ENCODE measurements at regions not wholly inside any gene's neighbourhood (a gene's known extent, or its start where the extent isn't known, plus 50 kb on each side); places are given as distances from the start of the nearest gene placed in this dataset.

DNA sequence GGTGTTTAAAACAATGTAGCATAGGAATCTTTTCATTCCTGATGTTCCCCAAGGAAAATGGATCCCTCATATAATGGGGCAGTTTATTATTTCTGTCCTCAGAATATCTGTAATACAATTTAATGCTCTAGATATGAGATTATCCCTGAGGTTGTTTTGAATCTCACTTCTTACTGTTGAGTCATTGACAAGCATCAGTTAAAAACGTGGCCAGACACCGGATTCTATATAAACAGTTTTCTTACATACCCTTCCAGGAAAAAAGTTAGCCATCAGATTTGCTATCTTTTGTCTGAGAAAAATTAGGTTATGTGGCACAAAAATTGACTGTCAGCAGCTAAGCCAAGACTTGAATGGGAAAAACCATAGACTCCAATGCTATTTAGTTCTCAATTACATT lies 539.8 kb upstream of the CELF2 start:
- TF ChIP-seq, protein P1, sequence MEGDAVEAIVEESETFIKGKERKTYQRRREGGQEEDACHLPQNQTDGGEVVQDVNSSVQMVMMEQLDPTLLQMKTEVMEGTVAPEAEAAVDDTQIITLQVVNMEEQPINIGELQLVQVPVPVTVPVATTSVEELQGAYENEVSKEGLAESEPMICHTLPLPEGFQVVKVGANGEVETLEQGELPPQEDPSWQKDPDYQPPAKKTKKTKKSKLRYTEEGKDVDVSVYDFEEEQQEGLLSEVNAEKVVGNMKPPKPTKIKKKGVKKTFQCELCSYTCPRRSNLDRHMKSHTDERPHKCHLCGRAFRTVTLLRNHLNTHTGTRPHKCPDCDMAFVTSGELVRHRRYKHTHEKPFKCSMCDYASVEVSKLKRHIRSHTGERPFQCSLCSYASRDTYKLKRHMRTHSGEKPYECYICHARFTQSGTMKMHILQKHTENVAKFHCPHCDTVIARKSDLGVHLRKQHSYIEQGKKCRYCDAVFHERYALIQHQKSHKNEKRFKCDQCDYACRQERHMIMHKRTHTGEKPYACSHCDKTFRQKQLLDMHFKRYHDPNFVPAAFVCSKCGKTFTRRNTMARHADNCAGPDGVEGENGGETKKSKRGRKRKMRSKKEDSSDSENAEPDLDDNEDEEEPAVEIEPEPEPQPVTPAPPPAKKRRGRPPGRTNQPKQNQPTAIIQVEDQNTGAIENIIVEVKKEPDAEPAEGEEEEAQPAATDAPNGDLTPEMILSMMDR (IDR thresholded peaks at IDR 0.05; ENCODE audit: borderline replicate concordance, control extremely low read depth, extremely low read depth, insufficient read depth, missing control alignments) = no peak
- in situ Hi-C loops (cut with MboI; ENCODE audit: low sequenced_read_pairs, unreplicated experiment) = no loop called here
- DNase-seq (ENCODE audit: low spot score) = no peak

DNA sequence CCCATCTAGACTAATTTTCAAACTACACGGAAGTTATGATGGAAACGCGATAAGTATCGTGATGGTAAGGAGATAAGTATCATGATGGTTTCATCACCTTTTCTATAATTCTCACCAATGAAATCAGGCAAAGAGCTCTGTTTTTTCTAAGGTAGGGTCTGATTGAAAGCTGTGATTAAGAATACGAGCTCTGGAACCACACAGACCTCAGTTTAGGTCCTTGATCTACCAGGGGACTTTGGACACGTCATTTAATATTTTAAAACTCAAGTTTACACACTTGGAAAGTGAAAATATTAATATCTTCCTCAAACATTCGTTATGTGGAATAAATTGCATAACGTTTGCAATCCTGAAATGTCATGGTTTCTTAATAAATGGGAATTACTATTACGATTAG lies 538.2 kb upstream of the CELF2 start:
- no peak for DNase-seq (ENCODE audit: low spot score)
- TF ChIP-seq, protein P1 (IDR thresholded peaks at IDR 0.05; ENCODE audit: borderline replicate concordance, control extremely low read depth, extremely low read depth, insufficient read depth, missing control alignments) = no peak

DNA sequence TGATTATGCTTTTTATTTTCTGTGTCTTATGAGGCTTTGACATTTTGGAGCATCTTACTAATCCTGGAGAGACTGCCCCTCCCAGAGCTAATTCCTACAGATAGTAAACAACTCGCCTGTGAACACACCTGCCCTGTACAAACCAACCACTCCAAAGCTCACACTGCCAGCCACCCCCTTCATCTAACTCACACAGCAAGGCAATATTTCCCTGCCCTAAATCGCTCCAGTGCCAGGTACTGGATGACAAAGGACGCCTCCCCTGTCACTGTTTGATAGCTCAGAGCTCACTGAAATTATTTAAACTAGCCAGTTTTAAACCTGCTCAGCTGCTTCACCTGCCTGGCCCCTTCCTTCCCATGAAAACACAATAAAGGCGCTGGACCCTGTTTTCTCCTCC lies 535.1 kb upstream of the CELF2 start:
- TF ChIP-seq, protein P1 (IDR thresholded peaks at IDR 0.05; ENCODE audit: borderline replicate concordance, control extremely low read depth, extremely low read depth, insufficient read depth, missing control alignments) = no peak
- in situ Hi-C loops (cut with MboI; ENCODE audit: low sequenced_read_pairs, unreplicated experiment) = no loop called here
- DNase-seq (ENCODE audit: low spot score) = no peak

More for the DNA sequence above, 538.2 kb upstream of the CELF2 start:
- in situ Hi-C loops (cut with MboI; ENCODE audit: low sequenced_read_pairs, unreplicated experiment) = no loop called here

DNA sequence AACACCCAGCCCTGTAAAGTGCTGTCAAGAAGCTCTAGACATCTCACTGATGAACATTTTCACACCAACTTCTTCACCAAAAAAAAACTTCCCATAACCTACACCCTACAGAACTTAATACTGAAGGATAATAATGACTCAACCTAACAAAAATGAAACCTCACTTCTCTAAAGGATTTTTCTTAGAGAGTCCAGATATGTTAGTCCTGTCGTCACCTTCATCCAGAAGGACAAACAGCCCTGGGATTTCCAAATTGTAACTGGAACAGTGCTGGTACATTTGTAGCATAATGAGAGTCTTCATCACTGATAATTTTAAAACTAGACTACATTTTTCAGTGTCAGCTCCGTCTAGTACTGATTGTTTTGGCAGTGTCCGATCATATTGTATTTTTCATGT lies 528.6 kb upstream of the CELF2 start:
- in situ Hi-C loops (cut with MboI; ENCODE audit: low sequenced_read_pairs, unreplicated experiment) = no loop called here
- TF ChIP-seq, protein P1 (IDR thresholded peaks at IDR 0.05; ENCODE audit: borderline replicate concordance, control extremely low read depth, extremely low read depth, insufficient read depth, missing control alignments) = no peak
- no peak for DNase-seq (ENCODE audit: low spot score)

DNA sequence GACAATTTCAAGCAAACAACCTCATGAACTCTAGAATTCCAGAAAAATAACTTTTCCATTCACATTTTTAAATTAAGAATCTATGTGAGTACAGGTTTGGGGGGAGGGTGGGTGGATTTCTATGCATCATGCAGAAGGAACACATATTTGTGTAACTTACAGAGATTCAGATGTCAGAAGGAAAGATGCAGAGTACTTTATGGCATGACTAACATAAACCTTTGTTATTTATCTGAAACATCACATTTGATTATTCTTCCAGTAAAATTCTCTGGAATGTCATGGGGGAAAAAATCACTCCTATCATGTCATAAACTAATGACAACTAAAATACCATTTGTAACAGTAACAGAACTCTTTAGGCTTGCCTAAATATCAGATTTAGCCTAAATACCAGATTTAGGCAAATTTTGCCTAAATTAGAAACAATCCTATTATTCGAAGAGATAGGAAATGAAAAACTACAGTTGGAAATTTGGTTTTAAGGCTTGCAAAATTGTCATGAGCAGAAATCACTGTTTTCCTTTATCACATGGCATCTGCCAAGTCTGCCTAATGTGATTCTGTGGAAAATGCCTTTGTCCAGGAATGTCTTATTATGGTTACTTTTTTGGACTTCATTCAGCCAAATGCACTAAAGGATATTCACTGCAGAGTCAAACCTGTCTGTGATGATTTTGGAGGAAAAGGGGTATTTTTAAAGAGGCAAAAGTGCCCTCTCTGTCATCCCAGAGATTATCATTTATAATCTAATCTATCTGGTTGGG lies 527.7 kb upstream of the CELF2 start:
- no peak for DNase-seq (ENCODE audit: low spot score)
- TF ChIP-seq, protein P1 (IDR thresholded peaks at IDR 0.05; ENCODE audit: borderline replicate concordance, control extremely low read depth, extremely low read depth, insufficient read depth, missing control alignments) = no peak
- in situ Hi-C loops (cut with MboI; ENCODE audit: low sequenced_read_pairs, unreplicated experiment) = no loop called here

DNA sequence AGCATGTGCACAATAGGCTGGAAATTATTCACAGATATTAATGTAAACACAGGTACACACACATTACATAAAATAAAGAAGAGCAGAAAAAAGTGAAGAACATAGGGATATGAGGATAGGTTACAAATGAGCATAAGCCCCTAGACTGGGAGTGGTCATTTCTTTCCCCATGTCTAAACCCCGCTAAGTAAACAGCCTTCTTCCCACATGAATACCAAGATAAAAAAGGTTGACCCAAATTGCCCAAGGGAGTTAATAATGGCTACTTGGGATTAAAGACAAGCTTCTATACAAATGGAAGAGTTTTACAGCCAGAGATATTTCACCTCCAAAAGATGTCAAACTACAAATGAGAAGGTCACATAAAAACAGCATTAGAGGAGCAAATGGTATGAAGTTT lies 527.1 kb upstream of the CELF2 start:
- in situ Hi-C loops (cut with MboI; ENCODE audit: low sequenced_read_pairs, unreplicated experiment) = no loop called here
- no peak for DNase-seq (ENCODE audit: low spot score)
- TF ChIP-seq, protein P1 (IDR thresholded peaks at IDR 0.05; ENCODE audit: borderline replicate concordance, control extremely low read depth, extremely low read depth, insufficient read depth, missing control alignments) = no peak
